ENCODE measurements at regions not wholly inside any gene's neighbourhood (a gene's known extent, or its start where the extent isn't known, plus 50 kb on each side); places are given as distances from the start of the nearest gene placed in this dataset.

DNA sequence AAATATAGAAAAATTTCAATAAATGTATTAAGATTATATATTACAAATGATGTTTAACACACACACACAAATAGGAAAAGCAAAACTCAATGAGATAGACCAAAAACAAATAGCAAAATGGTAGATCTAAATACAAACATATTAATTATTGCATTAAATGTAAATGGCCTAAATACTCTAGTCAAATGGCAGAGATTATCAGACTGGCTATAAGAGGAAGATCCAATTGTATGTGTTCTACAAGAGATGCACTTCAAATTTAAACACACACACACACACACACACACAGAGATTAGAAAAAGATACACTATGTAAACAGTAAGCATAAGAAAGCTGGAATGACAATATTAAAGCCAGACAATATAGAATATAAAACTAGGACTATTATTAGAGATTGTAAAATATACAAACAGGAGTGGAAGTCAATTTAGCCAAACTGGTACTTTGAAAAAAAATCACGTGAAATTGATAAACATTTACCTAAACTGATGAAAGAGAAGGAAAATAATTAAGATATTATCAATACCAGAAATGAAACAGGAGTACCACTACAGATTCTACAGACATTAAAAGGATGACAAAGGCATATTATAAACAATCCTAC is 150.5 kb downstream of the TBXT start:
- TF ChIP-seq CTCF (IDR thresholded peaks at IDR 0.05 in 4 of 5, conservative IDR thresholded peaks at IDR 0.05 in 1 of 5) (no peak), POLR2A (IDR thresholded peaks at IDR 0.05) (no peak)

All from gastrocnemius medialis (tissue), 4 donors.